HG03135 (cell line): ENCODE measurements at regions not wholly inside any gene's neighbourhood (a gene's known extent, or its start where the extent isn't known, plus 50 kb on each side); places are given as distances from the start of the nearest gene placed in this dataset.

ENCODE experiments used
- ATAC-seq: cut with Tn5 transposase; IDR thresholded peaks from one replicate; pipeline ENCODE4 v1.9.1; 2021; ENCODE audit warnings: mild to moderate bottlenecking, moderate library complexity; ENCODE audit not compliant: unreplicated experiment

- ATAC-seq: no peak
Observed at GRCh38 chr18:73805991-73806390, 341.6 kb downstream of the FBXO15 start.

DNA sequence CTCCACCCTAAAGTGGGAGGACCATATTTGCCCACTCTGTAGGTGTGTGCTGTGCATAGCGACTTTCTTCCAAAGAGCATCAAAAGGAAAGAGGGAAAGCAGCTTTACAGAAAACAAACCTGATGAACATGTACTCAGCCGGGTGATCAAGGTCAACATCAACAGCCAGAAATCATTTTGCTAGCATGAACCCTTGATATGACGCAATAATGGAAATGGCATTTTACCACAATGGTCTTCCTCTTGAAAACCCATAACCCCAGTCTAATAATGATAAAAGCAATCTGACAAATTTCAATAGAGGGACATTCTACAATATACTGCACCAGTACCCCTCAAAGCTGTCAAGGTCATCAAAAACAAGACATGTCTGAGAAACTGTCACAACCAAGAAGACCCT, 350.2 kb downstream of the FBXO15 start:
- no peak for ATAC-seq

DNA sequence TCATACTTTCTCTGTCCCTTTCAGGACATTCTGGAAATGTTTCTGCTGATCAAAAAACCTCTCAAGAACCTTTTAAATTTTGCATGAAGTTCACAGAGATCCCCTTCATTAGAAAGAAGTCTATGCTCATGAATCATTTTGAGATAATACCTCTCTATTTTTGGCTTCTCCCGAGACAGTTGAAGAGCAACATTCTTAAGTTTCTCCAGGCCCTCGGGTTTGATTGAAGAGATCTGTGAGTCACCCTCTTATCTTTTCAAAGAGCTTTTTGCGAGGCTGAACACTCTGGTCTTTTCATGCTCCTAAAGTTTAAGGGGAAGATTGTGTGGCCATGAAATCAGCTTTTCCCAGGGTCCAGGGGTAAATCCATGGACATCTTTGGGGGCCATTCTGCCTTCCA, 354.2 kb downstream of the FBXO15 start:
- ATAC-seq: no peak

GRCh38 chr18:73791081-73791480, 356.6 kb downstream of the FBXO15 start:
- no peak for ATAC-seq

DNA sequence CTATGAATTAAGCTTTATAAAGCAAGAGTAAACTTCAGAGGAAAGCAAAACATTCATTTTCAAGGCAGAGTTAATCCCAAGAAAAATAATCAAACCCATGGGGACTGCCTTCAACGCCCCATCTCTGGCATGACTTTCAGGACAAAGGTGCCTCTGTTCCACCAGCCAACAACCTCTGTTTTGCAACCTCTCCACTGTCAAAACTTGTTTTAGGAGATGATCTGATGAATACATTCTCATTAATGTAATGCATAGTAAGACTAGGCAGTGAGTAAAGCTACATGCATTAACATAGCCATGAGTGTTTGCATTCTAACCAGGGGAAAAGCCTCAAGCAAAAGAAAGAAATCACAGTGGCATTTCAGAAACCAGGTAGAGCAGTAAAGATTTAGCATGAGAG, 357.0 kb downstream of the FBXO15 start:
- ATAC-seq: no peak

- ATAC-seq: no peak
Observed at GRCh38 chr18:73787316-73787715, 360.3 kb downstream of the FBXO15 start.

GRCh38 chr18:73785300-73785699, 362.3 kb downstream of the FBXO15 start:
- ATAC-seq: no peak

DNA sequence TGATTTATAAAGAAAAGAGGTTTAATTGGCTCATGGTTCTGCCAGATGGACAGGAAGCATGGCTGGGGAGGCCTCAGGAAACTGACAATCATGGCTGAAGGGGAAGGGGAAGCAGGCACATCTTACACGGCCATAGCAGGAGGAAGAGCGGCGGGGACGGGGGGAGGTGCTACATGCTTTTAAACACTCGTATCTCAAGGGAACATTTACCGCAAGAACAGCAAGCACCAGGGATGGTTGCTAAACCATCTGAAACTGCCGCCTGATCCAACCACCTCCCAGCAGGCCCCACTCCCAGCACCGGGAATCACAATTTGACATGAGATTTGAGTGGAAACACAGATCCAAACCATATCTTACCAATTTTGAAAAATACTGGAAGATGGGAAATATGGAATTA, 362.8 kb downstream of the FBXO15 start:
- no peak for ATAC-seq

DNA sequence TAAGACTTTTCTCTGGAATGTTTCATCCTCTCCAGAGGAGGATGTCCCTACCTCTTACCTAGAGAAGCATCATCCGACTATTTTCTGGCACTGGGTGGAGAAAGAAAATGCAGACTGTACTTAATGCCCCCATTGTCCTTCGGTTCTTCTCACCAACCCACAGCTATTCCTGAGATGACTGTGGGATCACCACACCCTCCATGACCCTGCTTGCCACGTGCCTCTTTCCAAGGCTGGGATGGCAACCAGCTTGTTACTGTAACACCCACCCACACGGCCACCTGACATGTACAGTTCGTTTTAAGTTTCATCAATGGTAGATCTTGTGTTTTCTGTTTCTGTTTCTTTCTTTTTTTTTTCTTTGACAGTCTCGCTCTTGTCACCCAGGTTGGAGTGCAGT, 365.2 kb downstream of the FBXO15 start:
- ATAC-seq: no peak

DNA sequence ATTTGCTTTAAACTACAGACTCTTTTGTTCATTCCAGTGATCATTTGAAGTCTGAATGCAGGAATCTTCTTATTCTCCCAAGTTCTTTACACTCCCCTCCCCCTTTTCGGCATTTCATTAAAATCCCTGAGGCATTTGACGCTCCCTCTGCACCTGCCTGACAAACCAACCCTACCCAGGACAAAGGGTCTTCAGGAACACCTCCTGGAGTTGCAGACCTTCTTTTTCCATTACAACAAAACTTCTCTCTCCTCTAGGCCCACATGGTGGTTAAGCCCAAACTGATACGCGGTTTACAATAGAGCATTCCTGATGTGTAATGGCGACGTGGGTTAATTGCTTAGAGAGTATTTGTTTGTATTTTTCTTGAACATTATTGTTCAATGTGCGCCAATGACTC, 367.4 kb downstream of the FBXO15 start:
- no peak for ATAC-seq

GRCh38 chr18:73778032-73778359, 369.6 kb downstream of the FBXO15 start:
- ATAC-seq: no peak

- no peak for ATAC-seq
Observed at GRCh38 chr18:73777356-73778031, 370.1 kb downstream of the FBXO15 start.

- ATAC-seq: no peak
Observed at GRCh38 chr18:73774811-73775509, 372.7 kb downstream of the FBXO15 start.

- no peak for ATAC-seq
Observed at GRCh38 chr18:73768043-73768442, 379.6 kb downstream of the FBXO15 start.

- ATAC-seq: no peak
Observed at GRCh38 chr18:73766910-73767515, 380.6 kb downstream of the FBXO15 start.

DNA sequence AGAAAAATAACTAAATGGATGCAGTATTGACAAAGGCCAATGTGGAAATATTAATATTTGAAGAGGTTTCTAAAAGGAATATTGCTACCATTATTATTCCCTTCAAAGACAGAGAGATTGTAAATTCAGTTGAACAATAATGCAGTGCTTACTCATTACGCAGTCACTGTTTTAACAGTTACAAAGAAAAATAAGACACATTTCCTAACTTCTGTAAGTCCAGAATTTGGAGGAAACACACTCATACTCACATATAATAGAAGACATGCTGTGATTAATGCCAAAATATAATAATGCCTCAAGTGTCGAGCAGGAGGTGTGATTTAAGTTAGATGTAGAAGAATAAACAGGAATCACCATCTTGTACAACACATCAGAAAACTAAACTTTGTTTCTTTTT, 389.2 kb downstream of the FBXO15 start:
- no peak for ATAC-seq

DNA sequence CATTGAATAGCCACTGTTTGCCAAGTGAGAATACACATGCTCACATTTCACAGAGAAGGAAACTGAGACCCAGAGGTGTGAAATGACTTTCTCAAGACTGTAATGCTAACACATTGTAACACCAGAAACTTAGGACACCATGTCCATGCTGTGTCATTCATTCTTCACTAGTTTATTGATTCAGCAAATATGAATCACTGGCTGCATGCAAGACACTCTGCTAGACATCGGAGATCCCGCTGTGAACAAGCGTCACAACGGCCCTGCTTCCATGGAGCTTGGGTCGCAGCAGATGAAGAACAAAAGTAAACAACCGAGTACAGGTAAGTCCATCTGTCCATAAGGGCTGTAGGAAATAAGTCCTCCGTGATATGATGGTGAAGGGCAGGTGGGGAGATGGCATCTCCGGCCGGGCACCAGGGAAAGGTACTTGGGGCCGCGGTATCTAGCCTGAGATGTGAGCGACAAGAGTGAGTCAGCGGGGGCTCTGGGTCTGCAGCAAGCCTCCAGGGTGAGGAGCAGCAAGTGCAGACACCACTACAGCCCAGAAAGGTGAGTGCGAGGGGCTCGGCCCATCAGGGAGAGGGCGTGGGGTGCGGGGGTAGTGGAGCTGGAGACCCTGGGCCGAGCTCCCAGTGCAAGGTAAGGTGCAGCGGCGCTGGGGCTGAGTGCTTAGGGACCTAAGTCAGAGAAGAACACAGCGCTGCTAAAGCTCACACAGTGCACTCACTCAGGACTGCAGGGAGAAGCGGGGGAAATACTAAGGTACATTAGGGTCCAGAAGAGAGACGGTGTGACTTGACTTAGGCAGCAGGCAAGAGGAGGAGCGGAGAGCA, 391.2 kb downstream of the FBXO15 start:
- no peak for ATAC-seq

DNA sequence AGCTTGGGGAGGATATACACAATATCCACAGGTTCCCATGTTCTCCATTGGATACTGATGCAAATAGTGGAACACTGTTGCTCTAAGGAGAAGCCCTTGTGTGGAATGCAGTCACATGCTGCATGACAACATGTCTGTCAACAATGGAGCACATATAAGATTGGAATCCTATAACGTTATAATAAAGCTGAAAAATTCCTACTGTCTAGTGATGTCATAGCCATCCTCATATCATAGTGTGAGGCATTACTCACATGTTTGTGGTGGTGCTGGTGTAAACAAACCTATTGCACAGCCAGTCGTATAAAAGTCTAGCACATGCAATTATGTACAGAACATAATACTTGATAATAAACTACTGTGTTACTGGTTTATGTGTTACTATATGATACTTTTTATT, 394.7 kb downstream of the FBXO15 start:
- no peak for ATAC-seq

GRCh38 chr18:73752546-73752945, 395.1 kb downstream of the FBXO15 start:
- ATAC-seq: no peak

DNA sequence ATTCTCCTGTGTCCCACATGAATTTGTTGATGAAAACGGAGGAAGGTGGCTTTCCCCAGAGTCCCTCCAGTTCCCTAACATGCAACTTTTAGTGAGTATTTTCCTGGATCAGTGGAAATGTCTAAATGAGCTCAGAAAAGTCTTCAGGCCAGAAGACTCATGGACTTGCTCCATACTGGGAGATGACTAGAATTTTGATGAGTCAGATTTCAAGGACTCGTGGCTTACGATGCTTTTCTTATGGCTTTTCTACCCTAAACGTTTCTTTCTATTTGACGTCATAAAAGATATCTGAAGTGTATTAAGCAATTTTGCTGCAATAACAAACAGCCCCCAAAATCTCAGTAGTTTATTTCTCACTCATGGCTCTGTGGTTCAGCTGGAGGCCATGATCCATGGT, 397.6 kb downstream of the FBXO15 start:
- ATAC-seq: no peak

DNA sequence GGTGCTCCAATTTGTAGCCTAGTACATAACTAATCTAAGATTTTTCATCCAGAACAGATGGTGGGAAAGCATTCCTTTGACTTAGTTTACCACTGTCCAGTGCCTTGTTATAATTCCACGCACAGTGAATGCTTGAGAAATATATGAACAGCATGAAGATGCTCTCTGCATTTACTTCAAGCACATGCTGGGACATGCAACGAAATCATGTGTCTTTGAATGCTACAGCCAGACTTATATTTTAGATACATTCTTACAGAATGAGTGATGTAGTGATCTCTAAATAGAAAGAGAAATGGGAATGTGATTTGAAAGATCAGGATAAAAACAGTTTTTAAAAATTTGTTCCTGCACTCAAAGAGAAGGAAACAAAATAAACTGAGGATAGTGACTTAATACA, 398.3 kb downstream of the FBXO15 start:
- ATAC-seq: no peak

- no peak for ATAC-seq
Observed at GRCh38 chr18:73748731-73749130, 398.9 kb downstream of the FBXO15 start.
